ENCODE measurements at regions not wholly inside any gene's neighbourhood (a gene's known extent, or its start where the extent isn't known, plus 50 kb on each side); places are given as distances from the start of the nearest gene placed in this dataset.

GRCh38 chr13:59479629-59480028 lies 684.1 kb downstream of the DIAPH3 start:
- TF ChIP-seq POLR2AphosphoS5 (IDR thresholded peaks at IDR 0.05) = no peak
- no peak for TF ChIP-seq POLR2A (IDR thresholded peaks at IDR 0.05)
- TF ChIP-seq, protein P1, sequence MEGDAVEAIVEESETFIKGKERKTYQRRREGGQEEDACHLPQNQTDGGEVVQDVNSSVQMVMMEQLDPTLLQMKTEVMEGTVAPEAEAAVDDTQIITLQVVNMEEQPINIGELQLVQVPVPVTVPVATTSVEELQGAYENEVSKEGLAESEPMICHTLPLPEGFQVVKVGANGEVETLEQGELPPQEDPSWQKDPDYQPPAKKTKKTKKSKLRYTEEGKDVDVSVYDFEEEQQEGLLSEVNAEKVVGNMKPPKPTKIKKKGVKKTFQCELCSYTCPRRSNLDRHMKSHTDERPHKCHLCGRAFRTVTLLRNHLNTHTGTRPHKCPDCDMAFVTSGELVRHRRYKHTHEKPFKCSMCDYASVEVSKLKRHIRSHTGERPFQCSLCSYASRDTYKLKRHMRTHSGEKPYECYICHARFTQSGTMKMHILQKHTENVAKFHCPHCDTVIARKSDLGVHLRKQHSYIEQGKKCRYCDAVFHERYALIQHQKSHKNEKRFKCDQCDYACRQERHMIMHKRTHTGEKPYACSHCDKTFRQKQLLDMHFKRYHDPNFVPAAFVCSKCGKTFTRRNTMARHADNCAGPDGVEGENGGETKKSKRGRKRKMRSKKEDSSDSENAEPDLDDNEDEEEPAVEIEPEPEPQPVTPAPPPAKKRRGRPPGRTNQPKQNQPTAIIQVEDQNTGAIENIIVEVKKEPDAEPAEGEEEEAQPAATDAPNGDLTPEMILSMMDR (IDR thresholded peaks at IDR 0.05) = no peak
- Histone ChIP-seq H3K27me3 (replicated peaks; ENCODE audit: insufficient read depth) (no peaks in the 10 kb centered on the region), H3K9me3 (no peaks in the 10 kb centered on the region), H3K4me3 (no peak overlapping the region), H3K36me3 (no peaks in the 10 kb centered on the region), H3K4me1 (replicated peaks) (no peaks in the 10 kb centered on the region), H3K27ac (no peak overlapping the region)
- 77% methylated on average over 3 of the region's 3 CpGs for WGBS
- intact Hi-C loops (cut with DNase I) = no loop called here
- DNase-seq (ENCODE audit: low spot score) = no peak

- Histone ChIP-seq H3K4me3 (no peak overlapping the region), H3K4me1 (replicated peaks) (no peaks in the 10 kb centered on the region), H3K27ac (no peak overlapping the region), H3K36me3 (no peaks in the 10 kb centered on the region), H3K9me3 (no peaks in the 10 kb centered on the region), H3K27me3 (replicated peaks; ENCODE audit: insufficient read depth) (no peaks in the 10 kb centered on the region)
- TF ChIP-seq, protein P1 (IDR thresholded peaks at IDR 0.05) = no peak
- TF ChIP-seq POLR2A (IDR thresholded peaks at IDR 0.05) (no peak), POLR2AphosphoS5 (IDR thresholded peaks at IDR 0.05) (no peak)
- intact Hi-C loops (cut with DNase I) = no loop called here
- WGBS = 25% methylated on average over 7 of the region's 7 CpGs
- no peak for DNase-seq (ENCODE audit: low spot score)
Measured at GRCh38 chr13:59480396-59481259, 683.1 kb downstream of the DIAPH3 start.

DNA sequence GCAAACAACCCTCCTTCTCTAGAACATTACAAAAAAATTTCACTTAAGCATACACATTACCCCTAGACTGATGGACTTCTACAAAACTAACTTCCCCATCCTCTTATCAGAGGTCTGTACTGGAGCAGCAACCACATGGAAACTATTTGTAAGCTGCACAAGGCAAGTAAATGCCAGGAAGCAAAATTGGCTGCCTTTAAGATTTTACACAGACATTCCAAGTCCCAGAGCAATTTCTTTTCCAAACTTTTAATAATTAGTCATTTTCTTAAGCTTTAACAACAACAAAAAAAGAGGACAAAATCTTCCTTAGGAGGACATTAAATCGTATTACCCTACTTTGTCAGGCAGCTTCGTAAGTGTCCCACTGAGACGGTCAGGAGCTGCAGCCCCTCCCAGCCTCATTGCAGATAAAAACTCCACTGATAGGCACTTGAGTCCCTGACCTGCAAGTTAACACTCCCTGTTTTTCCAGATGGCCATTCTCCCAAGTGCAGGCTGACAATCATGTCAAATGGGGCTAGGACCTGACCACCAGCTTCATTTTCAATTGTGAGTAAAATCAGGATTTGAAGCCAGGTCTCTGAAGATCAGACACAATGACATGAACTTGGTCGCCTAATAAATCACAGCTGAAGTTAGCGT lies 680.1 kb downstream of the DIAPH3 start:
- intact Hi-C loops (cut with DNase I) = no loop called here

GRCh38 chr13:59487883-59488282 lies 675.8 kb downstream of the DIAPH3 start:
- intact Hi-C loops (cut with DNase I) = no loop called here
- H3K36me3 ChIP-seq = no peaks in the 10 kb centered on the region

More for the DNA sequence above, 680.1 kb downstream of the DIAPH3 start:
- TF ChIP-seq POLR2A (IDR thresholded peaks at IDR 0.05) (no peak), POLR2AphosphoS5 (IDR thresholded peaks at IDR 0.05) (no peak)
- TF ChIP-seq, protein P1 (IDR thresholded peaks at IDR 0.05) = no peak
- no peaks in the 10 kb centered on the region for H3K27me3 ChIP-seq (replicated peaks; ENCODE audit: insufficient read depth)
- DNase-seq (ENCODE audit: low spot score) = no peak
- no peaks in the 10 kb centered on the region for H3K9me3 ChIP-seq
- no peaks in the 10 kb centered on the region for H3K4me1 ChIP-seq (replicated peaks)
- H3K36me3 ChIP-seq = no peaks in the 10 kb centered on the region
- no peak overlapping the region for H3K4me3 ChIP-seq
- 27% methylated on average over 5 of the region's 5 CpGs for WGBS
- no peak overlapping the region for H3K27ac ChIP-seq

More at GRCh38 chr13:59487883-59488282, 675.8 kb downstream of the DIAPH3 start:
- 72% methylated on average over 3 of the region's 3 CpGs for WGBS
- Histone ChIP-seq H3K4me1 (replicated peaks) (no peaks in the 10 kb centered on the region), H3K27ac (peak overlapping the region in 1 of 2 donors; percentile 20), H3K9me3 (no peaks in the 10 kb centered on the region), H3K27me3 (replicated peaks; ENCODE audit: insufficient read depth) (no peaks in the 10 kb centered on the region), H3K4me3 (no peak overlapping the region)
- DNase-seq (ENCODE audit: low spot score) = no peak
- TF ChIP-seq, protein P1 (IDR thresholded peaks at IDR 0.05) = no peak
- no peak for TF ChIP-seq POLR2AphosphoS5 (IDR thresholded peaks at IDR 0.05)

Data from prostate gland (tissue), 2 donors.